ENCODE measurements at regions not wholly inside any gene's neighbourhood (a gene's known extent, or its start where the extent isn't known, plus 50 kb on each side); places are given as distances from the start of the nearest gene placed in this dataset.

DNA sequence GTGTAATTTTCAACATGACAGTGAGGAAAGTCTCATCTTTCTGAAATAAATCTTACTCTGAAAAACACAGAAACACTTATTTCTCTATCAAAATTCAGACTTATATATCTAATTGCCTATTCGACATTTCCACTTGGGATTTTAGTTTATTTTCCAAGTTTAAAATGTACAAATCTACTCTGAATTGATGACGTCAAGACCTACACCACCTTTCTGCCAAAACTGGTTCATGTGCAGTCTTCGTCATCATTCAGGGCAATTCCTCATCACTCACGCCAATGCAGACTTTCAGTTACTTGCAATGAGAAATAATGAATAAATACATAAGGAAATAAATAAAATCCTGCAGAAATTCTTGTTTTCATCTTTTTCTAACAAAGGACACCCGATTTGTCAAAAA, 843.8 kb downstream of the C12orf50 start:
- H3K4me3 ChIP-seq (ENCODE audit: low read depth, low read length), result no peak overlapping the region
- DNase-seq (ENCODE audit: low read depth), result no peak
- no peak for TF ChIP-seq CTCF (conservative IDR thresholded peaks at IDR 0.05; ENCODE audit: low read depth, low read length)

GRCh38 chr12:87182696-87183233, 846.4 kb downstream of the C12orf50 start:
- TF ChIP-seq CTCF (conservative IDR thresholded peaks at IDR 0.05; ENCODE audit: low read depth, low read length), result no peak
- no peak overlapping the region for H3K4me3 ChIP-seq (ENCODE audit: low read depth, low read length)
- DNase-seq (ENCODE audit: low read depth), result no peak

DNA sequence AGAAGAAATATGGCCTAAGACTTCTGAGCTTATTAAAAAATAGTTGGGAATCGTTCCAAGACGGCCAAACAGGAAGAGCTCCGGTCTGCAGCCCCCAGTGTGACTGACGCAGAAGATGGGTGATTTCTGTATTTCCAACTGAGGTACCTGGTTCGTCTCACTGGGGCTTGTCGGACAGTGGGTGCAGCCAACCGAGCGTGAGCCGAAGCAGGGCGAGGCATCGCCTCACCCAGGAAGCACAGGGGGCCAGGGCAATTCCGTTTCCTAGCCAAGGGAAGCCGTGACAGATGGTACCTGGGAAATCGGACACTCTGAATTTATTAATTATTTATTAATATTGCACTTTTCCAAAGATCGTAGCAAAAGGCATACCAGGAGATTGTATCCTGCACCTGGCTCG, 857.8 kb downstream of the C12orf50 start:
- TF ChIP-seq CTCF (conservative IDR thresholded peaks at IDR 0.05; ENCODE audit: low read depth, low read length), result no peak
- H3K4me3 ChIP-seq (ENCODE audit: low read depth, low read length), result no peak overlapping the region
- no peak for DNase-seq (ENCODE audit: low read depth)

DNA sequence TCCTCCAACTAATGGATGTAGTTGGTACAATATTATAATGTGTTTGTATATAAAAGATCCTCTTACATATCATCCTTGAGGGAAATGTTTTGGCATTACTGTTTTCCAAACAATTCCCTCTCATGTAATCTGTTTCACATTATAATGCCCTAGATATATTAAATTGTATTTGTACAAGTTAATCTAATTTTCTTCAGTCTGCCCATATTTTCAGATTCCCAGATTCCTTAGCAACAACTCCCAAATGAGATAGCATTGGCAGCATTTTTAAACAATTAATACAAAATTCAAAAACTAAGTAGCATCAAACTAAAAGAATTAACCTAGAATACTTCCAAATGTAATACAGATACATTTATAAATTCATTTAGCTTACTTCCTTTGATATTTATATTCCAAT, 860.2 kb downstream of the C12orf50 start:
- TF ChIP-seq CTCF (conservative IDR thresholded peaks at IDR 0.05; ENCODE audit: low read depth, low read length), result no peak
- no peak for DNase-seq (ENCODE audit: low read depth)
- H3K4me3 ChIP-seq (ENCODE audit: low read depth, low read length), result no peak overlapping the region

DNA sequence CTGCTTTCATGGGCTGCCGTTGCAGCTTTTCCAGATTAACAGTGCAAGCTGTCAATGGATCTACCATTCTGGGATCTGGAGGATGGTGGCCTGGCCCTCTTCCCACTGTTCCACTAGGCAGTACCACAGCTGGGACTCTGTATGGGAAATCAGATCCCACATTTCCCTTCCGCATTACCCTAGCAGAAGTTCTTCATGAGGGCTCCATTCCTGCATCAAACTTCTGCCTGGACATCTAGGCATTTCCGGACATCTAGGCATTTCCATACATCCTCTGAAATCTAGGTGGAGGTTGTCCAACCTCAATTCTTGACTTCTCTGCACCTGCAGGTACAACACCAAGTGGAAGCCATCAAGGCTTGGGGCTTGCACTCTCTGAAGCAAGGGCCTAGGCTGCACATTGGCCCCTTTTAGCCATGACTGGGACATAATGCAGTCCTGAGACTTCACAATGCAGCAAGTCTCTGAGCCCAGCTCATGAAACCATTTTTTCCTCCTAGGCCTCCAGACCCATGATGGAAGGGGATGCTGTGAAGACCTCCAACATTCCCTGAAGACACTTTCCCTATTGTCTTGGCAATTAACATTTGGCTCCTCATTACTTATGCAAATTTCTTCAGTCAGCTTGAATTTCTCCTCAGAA, 863.3 kb downstream of the C12orf50 start:
- H3K4me3 ChIP-seq (ENCODE audit: low read depth, low read length), result no peak overlapping the region
- no peak for TF ChIP-seq CTCF (conservative IDR thresholded peaks at IDR 0.05; ENCODE audit: low read depth, low read length)
- no peak for DNase-seq (ENCODE audit: low read depth)

DNA sequence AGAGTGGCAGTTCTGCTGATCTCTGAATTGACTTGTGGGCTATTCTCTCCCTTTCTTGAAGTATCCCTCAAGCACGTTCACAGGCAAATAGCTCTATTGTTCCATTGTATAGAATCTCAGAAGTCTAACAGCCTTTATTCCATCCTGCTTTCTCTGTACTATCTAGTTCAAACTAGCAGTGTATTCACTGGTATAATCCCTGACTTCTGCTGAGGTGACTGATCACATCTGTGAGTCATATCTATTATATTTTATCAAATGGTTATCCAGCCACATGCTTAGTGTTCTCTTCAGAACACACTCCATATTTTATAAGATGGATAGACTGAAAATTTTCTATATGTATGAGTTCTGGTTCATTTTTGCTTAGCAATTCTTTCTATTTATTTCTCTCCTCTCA, 866.1 kb downstream of the C12orf50 start:
- TF ChIP-seq CTCF (conservative IDR thresholded peaks at IDR 0.05; ENCODE audit: low read depth, low read length), result no peak
- no peak overlapping the region for H3K4me3 ChIP-seq (ENCODE audit: low read depth, low read length)
- DNase-seq (ENCODE audit: low read depth), result no peak
